SH-SY5Y (cell line): ENCODE measurements at regions not wholly inside any gene's neighbourhood (a gene's known extent, or its start where the extent isn't known, plus 50 kb on each side); places are given as distances from the start of the nearest gene placed in this dataset.
A peak's percentile ranks its signal among the peaks of the same experiment; 100 is the strongest.

Experiments used
- GATA2 ChIP-seq: IDR thresholded peaks from 2 replicates; pipeline ENCODE4 v1.6.1; 2011; ENCODE audit warnings: mild to moderate bottlenecking, low read depth, low read length
- GATA3 ChIP-seq: IDR thresholded peaks from 2 replicates; pipeline ENCODE4 v1.6.1; 2011; ENCODE audit warnings: low read depth, mild to moderate bottlenecking, low read length, moderate library complexity

DNA sequence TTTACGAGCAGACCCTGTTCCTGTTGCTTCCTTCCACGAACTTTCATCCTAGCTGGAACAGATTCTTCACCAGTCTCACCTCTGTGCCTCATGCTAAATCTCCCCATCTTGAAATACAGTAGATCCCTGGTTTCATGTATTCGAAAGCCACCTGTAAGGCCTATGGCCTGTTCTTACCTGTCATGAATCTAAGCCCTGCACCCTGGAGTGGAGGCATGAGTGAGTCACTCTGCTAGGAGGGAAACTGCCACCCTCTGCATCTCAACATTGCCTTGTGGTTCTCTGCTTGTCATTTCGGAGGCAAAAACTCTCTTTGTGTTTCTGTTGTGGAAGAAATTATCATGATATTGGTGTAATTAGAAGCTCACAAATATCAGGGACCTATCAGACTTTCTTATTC lies 320.0 kb downstream of the ENC1 start:
- no peak for TF ChIP-seq GATA2
- TF ChIP-seq GATA3 = no peak

GRCh38 chr5:74319076-74319475 lies 321.5 kb downstream of the ENC1 start:
- TF ChIP-seq GATA3 = no peak
- TF ChIP-seq GATA2 = no peak

- TF ChIP-seq GATA2 (peak; percentile 93), GATA3 (peak; percentile 68)
These were observed 324.4 kb downstream of the ENC1 start for GRCh38 chr5:74316064-74316603.

- no peak for TF ChIP-seq GATA2
- no peak for TF ChIP-seq GATA3
These were observed 325.6 kb downstream of the ENC1 start for GRCh38 chr5:74314906-74315305.

GRCh38 chr5:74313896-74314295 lies 326.6 kb downstream of the ENC1 start:
- no peak for TF ChIP-seq GATA2
- no peak for TF ChIP-seq GATA3

- TF ChIP-seq GATA2 (no peak), GATA3 (no peak)
These were observed 327.8 kb downstream of the ENC1 start for GRCh38 chr5:74312746-74313145.

DNA sequence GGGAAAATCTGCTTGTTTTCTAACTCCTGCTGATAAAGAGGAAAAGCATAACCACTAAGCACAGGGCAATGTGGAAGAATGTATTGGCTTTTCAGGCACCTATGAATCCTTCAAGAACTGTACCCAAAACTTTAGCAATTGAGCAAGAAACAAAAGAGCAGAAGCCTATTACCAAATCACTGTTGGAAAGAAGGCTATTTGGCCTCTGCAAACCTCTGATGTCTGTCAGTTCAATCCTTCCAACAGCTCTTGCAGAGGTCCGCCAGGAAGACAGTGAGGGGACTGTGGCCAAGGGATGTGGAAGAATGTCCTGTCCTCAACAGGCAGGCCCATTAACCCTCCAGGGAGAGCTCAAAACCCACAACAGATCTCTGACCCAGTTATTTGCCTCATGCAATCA lies 328.6 kb downstream of the ENC1 start:
- TF ChIP-seq GATA2 = no peak
- TF ChIP-seq GATA3 = no peak

GRCh38 chr5:74310997-74311930 lies 329.3 kb downstream of the ENC1 start:
- TF ChIP-seq GATA3 (peak; percentile 58), GATA2 (peak; percentile 73)

GRCh38 chr5:74310386-74310785 lies 330.1 kb downstream of the ENC1 start:
- TF ChIP-seq GATA3 = no peak
- no peak for TF ChIP-seq GATA2

DNA sequence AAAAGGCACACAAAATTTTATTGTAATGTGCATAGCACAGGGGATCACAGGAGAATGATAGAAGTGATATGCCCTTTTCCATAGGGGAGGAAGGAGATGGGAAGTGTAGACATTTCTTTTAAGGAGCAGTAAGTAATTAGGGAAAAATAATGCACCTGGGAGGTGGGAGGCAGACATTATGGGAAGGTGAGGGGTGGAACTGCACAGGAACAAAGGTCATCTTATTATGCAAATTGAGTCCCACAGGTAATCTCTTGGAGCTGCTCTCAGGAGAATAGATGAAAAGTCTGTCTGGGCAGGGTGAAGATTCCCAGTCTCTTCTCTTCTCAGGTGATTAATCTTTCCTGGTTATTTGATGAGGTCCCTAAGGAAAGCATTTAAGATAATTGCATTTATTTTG lies 331.5 kb downstream of the ENC1 start:
- no peak for TF ChIP-seq GATA2

DNA sequence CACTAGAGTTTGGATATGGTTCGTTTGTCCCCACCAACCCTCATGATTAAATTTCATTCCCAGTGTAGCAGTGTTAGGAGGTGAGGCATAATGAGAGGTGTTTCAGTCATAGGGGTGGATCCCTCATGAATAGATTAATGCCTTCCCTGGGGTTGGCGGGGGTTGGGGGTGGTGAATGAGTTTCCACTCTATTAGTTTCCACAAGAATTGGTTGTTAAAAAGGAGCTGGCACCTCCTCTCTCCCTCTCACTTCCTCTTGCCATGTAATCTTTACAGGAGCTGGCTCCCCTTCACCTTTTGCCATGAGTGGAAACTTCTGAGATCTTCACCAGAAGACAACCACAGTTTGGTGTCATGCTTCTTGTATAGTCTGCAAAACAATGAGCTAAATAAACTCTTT lies 333.7 kb downstream of the ENC1 start:
- TF ChIP-seq GATA3 (no peak), GATA2 (no peak)

GRCh38 chr5:74304536-74304935 lies 336.0 kb downstream of the ENC1 start:
- no peak for TF ChIP-seq GATA2
- no peak for TF ChIP-seq GATA3

- no peak for TF ChIP-seq GATA3
- TF ChIP-seq GATA2 = no peak
These were observed 336.9 kb downstream of the ENC1 start for GRCh38 chr5:74303578-74303977.

DNA sequence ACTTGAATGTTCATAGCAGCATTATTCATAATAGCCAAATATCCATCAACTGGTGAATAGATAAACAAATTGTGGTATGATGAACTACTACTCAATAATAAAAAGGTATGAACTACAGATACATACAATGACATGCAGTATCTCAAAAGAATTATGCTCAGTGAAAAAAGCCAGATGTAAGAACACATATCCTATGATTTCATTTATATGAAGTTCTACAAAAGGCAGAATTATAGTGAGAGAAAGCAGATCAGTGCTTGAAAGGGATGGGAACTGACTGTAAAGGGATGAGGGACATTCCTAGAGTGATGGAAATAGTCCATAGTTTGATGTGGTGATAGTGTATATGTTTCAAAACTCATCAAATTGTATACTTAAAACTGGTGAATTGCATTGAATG lies 339.0 kb downstream of the ENC1 start:
- TF ChIP-seq GATA2 (no peak), GATA3 (no peak)

- no peak for TF ChIP-seq GATA3
- no peak for TF ChIP-seq GATA2
These were observed 339.6 kb downstream of the ENC1 start for GRCh38 chr5:74300808-74301389.
